ENCODE measurements at regions not wholly inside any gene's neighbourhood (a gene's known extent, or its start where the extent isn't known, plus 50 kb on each side); places are given as distances from the start of the nearest gene placed in this dataset.
A peak's percentile ranks its signal among the peaks of the same experiment; 100 is the strongest.

DNA sequence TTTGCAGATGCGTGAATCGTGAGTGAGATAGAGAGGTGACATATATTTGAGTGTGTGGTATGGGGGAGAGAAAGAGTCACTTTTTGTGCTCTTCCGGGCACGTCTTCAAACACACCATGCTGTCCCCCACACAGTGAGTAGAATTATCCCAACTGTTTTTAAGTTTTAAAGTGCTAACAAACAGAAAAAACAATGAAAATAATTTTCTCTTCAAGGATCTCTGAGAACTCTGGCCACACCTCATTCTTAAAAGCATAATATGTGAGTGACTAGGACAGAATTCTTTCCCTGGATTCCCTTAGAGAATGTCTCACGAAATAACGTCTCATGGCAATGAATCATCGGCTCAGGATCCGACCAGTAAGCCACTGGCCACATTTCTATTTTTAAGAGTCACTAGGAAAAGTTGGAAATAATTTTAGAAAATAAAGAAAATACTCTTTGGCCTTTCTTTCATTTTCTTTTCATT is 235.7 kb upstream of the ZNF217 start:
- Histone ChIP-seq H3K4me3 (peak overlapping the region; percentile 18 to 53 (median 32)), H3K36me3 (no peaks in the 10 kb centered on the region), H3K27me3 (no peaks in the 10 kb centered on the region), H3K27ac (peak overlapping the region; percentile 73 to 81 (median 77)), H3K9me3 (no peaks in the 10 kb centered on the region), H3K4me1 (peaks cover 20 to 36% of the 10 kb centered on the region in 2 donors)
- peak; percentile 29 to 33 for DNase-seq
- intact Hi-C loops (cut with DNase I; ENCODE audit: low total_unique reads), result loop anchor here (5.0 kb wide), 3 partner anchors 38 to 237 kb away; partner anchors contain the start of gene ZNF217
- TF ChIP-seq POLR2A (IDR thresholded peaks at IDR 0.05) (peak; percentile 30 to 42), CTCF (IDR thresholded peaks at IDR 0.05 in 4 of 5, conservative IDR thresholded peaks at IDR 0.05 in 1 of 5) (no peak)
- in situ Hi-C loops (cut with MboI; ENCODE audit: low sequenced_read_pairs in 4 of 4), result no loop called here
- peak; percentile 81 to 84 for ATAC-seq

DNA sequence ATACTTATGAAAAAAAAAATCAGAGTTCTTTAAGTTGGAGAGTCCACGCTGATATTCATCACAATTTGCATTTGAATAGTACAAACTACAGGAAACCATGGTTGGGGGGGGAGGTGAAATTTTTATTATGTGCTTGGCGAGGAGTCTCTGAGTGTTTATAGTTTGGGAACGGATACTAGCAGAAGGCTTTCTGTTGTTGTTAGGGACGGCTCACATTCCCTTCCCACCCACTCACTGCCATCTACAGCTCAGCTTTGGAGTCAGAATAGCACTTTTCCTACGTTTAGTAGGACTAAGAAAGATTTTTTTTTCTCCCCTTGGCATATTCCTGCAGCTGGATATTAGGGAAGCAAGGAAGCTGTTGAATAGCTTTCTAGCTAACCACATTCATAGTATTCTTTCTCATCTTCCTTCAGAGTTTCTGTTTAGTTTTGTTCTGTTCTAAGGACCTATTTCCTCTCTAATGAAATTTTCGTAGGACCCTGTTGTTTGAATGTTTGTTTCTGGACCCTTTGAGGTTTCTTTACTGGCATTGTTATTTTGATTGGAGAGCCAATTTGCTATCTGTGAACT is 235.1 kb upstream of the ZNF217 start:
- peak; percentile 69 to 75 for ATAC-seq
- TF ChIP-seq CTCF (IDR thresholded peaks at IDR 0.05 in 4 of 5, conservative IDR thresholded peaks at IDR 0.05 in 1 of 5), result no peak
- peak in 1 of 2 donors; percentile 3 for TF ChIP-seq POLR2A (IDR thresholded peaks at IDR 0.05)
- no peaks in the 10 kb centered on the region for H3K36me3 ChIP-seq
- peaks cover 20 to 36% of the 10 kb centered on the region in 2 donors for H3K4me1 ChIP-seq
- H3K9me3 ChIP-seq, result no peaks in the 10 kb centered on the region
- in situ Hi-C loops (cut with MboI; ENCODE audit: low sequenced_read_pairs in 4 of 4) (no loop called here), intact Hi-C loops (cut with DNase I; ENCODE audit: low total_unique reads) (loop anchor here (5.0 kb wide), 3 partner anchors 39 to 236 kb away; partner anchors contain the start of gene ZNF217)
- peak overlapping the region; percentile 73 to 81 (median 77) for H3K27ac ChIP-seq
- H3K27me3 ChIP-seq, result no peaks in the 10 kb centered on the region
- DNase-seq, result peak in 1 of 2 donors; percentile 30
- peak overlapping the region; percentile 18 to 53 (median 32) for H3K4me3 ChIP-seq

- in situ Hi-C loops (cut with MboI; ENCODE audit: low sequenced_read_pairs in 4 of 4), result no loop called here
These were observed 234.5 kb upstream of the ZNF217 start for GRCh38 chr20:53828088-53828681.

More at GRCh38 chr20:53828088-53828681, 234.5 kb upstream of the ZNF217 start:
- Histone ChIP-seq H3K27me3 (no peaks in the 10 kb centered on the region), H3K4me1 (peaks cover 20 to 36% of the 10 kb centered on the region in 2 donors), H3K9me3 (no peaks in the 10 kb centered on the region), H3K36me3 (no peaks in the 10 kb centered on the region), H3K4me3 (peak overlapping the region; percentile 18 to 53 (median 32)), H3K27ac (peak overlapping the region; percentile 73 to 81 (median 77))
- TF ChIP-seq CTCF (IDR thresholded peaks at IDR 0.05 in 4 of 5, conservative IDR thresholded peaks at IDR 0.05 in 1 of 5), result no peak
- TF ChIP-seq POLR2A (IDR thresholded peaks at IDR 0.05), result no peak
- ATAC-seq, result peak; percentile 76 to 82
- intact Hi-C loops (cut with DNase I; ENCODE audit: low total_unique reads), result loop anchor here (5.0 kb wide), 3 partner anchors 39 to 236 kb away; partner anchors contain the start of gene ZNF217
- no peak for DNase-seq

All from gastrocnemius medialis (tissue), 4 donors.